Breast epithelium (tissue), 3 donors: ENCODE measurements at regions not wholly inside any gene's neighbourhood (a gene's known extent, or its start where the extent isn't known, plus 50 kb on each side); places are given as distances from the start of the nearest gene placed in this dataset.
"Not testable (repeated sequence)": the region's sequence is repeated elsewhere in the genome, so short reads cannot be mapped to it uniquely, and the experiment has no call there.

Source experiments
- POLR2AphosphoS5 ChIP-seq, 3 donors: sonication (generic); formaldehyde crosslinking; IDR thresholded peaks; one replicate each; pipeline ENCODE4 v1.6.1; 2017; ENCODE audit warnings: antibody characterized with exemption in 3 of 3
- TF ChIP-seq, protein P1 (sequence below), 3 donors: fragments of 450-650 bp; IDR thresholded peaks; one replicate each; pipeline ENCODE4 v1.5.1; 2016 to 2017; ENCODE audit warnings: antibody characterized with exemption in 3 of 3, mild to moderate bottlenecking in 3 of 3, moderate library complexity in 3 of 3

DNA sequence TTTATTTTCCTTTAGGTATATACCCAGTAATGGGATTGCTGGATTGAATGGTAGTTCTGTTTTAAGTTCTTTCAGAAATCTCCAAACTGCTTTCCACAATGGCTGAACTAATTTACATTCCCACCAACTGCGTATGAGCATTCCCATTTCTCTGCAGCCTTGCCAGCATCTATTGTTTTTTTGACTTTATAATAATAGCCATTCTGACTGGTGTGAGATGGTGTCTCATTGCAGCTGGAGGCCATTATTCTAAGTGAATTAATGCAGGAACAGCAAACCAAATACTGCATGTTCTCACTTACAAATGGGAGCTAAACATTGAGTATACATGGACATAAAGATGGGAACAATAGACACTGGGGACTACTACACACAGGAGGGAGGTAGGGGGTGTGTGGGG, 288.9 kb upstream of the NDST3 start:
- TF ChIP-seq, protein P1, sequence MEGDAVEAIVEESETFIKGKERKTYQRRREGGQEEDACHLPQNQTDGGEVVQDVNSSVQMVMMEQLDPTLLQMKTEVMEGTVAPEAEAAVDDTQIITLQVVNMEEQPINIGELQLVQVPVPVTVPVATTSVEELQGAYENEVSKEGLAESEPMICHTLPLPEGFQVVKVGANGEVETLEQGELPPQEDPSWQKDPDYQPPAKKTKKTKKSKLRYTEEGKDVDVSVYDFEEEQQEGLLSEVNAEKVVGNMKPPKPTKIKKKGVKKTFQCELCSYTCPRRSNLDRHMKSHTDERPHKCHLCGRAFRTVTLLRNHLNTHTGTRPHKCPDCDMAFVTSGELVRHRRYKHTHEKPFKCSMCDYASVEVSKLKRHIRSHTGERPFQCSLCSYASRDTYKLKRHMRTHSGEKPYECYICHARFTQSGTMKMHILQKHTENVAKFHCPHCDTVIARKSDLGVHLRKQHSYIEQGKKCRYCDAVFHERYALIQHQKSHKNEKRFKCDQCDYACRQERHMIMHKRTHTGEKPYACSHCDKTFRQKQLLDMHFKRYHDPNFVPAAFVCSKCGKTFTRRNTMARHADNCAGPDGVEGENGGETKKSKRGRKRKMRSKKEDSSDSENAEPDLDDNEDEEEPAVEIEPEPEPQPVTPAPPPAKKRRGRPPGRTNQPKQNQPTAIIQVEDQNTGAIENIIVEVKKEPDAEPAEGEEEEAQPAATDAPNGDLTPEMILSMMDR (IDR thresholded peaks at IDR 0.05): not testable (repeated sequence)
- TF ChIP-seq POLR2AphosphoS5 (IDR thresholded peaks at IDR 0.05): not testable (repeated sequence)
